Medulla oblongata (tissue), 1 donor: ENCODE measurements at regions not wholly inside any gene's neighbourhood (a gene's known extent, or its start where the extent isn't known, plus 50 kb on each side); places are given as distances from the start of the nearest gene placed in this dataset.

ENCODE experiments used
- DNase-seq: peaks from one replicate; pipeline ENCODE4 v3.0.0-alpha.2; 2015; ENCODE audit errors: extremely low spot score

DNA sequence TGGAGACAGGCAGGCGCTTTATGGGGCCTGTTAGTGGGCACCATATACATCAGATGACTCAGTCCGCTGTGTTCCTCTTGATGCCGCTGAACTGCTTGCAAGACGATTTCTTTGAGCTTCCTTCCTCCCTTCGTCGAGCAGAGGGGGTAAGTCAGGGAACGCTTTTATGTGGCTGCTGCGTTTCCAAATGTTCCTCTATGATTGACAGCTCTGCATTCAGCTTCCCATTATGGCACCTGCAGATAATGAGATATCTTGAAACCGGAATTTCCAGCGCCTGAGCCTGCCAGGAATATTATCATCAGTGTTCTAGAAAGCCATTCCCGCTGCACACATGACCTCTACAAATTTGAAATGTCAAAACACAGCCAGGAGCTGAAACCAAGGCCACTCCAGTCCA is 257.0 kb downstream of the TSHZ3 start:
- DNase-seq = peak; percentile 43

DNA sequence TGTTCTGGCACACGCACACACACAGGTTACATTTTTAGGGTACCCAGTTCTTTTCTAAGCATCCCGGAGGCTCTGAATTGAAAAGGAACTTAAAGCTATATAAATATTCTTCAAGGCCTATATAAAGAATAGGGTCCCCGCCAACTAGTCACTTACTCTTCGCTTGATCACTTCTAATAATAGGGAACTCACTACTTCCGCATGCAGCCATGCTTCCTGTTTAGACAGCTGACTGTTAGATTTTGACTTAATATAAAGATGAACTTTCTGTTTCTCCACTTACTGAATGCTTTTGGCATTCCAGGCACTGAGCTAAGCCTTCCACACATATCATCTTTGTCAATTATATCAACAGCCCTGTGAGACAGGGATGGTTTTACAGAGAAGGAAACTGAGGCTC is 259.6 kb downstream of the TSHZ3 start:
- peak; percentile 49 for DNase-seq

DNA sequence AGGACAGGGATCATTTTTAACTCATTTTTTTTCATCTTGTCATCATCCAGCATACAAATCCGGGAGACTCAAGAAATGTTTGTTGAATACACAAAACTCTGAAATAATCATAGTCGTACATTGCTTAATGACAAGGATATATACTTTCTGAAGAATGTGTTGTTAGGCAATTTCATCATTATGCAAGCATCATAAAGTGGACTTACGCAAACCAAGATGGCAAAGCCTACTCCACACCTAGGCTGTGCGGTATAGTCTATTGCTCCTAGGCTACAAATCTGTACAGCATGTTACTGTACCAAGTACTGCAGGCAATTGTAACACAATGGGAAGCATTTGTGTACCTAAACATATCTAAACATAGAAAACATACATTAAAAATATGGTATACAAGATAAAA is 264.1 kb downstream of the TSHZ3 start:
- no peak for DNase-seq

DNA sequence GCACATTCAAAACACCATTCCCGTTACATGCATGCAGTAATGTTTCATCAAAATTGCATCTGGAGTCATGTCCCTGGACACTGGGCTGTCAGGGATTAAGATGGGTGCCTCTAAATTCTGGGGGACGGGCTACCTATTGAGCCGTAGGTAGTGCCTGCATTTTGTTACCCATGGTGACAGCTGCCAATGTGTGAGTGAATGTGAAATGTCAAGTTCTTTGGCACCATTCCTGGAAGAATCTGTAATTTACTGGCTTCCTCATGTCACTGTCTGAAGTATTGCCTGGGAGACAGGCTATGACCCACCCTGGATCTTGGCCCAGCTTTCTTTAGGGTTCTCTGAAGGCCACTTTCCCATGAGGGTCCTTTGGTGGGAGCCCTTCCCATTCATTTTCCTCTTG is 266.1 kb downstream of the TSHZ3 start:
- DNase-seq = no peak

DNA sequence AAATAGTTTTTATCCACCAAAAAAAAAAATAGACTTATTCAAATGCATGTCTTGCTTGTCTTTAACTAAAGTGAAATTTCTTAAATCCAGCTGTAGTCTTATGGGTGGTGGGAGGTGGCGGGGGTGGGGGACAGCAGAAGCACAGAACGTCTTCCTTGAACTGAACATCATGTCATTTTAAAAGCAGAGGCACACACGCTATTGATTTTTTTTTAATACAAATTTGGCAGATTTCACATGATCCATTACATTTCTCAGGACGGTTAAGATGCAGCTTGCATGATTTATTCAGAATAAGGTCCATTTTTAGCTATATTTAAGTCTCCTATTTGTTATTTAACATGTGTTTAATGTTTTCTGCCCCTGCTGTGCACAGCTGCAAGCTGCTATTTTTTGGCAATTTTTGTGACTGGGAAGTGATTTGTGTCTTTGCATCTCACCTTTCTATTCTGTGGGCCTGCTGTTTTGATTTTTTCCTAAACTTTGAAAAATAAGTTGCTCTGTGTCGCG is 274.0 kb downstream of the TSHZ3 start:
- no peak for DNase-seq

DNA sequence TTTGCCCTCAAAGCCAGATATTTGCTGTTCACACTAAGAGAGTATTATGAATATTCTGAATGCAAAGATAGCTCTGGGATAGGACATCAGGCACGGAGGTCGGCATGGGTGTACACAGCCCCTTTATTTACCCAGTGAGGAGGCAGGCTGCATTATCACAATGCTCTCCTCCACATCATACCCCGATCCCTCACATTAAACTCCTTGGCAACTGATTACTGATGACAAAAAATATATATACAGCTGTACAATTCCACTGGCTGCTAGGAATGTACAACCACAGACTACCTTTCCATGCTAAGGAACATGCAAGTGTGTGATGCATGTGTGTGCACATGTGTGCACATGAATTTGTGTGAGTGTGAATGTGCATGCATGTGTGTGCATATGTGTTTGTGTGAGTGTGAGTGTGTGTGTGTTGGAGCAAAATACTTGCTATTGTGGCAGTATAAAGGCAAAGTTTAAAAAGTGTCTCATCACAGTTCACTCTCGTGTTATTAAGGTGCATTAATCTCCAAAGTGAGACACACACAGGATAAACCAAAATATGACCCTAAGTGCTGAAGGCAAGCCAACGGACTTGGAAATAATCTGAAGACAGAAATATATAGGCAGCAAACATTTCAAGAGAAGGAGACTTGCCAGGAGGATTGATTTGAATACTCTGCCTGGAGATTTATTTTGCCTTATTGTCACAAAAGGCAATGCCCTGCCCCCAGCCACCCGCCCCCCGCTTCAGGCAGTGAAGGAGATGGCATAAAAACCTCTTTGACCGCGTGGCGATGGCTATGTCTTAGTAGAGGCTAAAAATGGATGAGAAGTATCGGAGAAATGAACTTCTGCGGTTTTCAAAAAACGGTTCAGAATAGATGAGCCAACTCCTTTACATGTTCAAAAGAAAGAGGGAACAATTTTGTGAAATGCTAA is 274.8 kb downstream of the TSHZ3 start:
- DNase-seq = no peak

DNA sequence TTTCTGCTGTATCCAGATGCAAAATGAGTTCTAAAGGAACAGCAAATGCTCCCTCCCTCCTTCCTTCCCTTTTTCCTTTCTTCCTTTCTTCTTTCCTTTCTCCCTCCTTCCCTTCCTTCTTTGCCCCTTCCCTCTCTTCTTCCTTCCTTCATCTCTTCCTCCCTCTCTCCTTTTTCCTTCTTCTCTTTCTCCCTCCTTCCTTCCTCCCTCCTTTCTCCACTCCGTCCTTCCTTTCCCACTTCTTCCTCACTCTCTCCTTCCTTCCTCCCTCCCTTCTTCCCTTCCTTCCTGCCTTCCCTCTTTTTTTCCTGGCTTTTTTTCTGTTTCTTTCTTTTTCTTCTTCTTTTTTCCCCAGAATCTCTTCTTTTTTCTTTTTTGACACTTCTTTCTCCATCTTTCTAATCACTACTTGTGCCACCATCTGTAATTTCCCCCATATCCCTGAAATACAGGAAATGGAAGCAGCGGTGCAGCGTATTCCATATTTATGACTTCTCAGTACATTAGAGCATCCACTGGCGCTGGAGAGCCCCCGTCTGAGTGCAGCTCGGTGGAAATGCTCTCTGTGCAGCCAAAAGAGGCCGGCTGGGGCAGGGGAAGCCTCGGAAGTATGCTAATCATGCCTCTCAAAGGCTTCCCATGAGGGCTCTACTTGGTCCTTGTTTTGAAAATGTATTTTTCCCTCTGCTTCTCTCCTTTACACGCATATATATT is 275.6 kb downstream of the TSHZ3 start:
- DNase-seq = no peak

DNA sequence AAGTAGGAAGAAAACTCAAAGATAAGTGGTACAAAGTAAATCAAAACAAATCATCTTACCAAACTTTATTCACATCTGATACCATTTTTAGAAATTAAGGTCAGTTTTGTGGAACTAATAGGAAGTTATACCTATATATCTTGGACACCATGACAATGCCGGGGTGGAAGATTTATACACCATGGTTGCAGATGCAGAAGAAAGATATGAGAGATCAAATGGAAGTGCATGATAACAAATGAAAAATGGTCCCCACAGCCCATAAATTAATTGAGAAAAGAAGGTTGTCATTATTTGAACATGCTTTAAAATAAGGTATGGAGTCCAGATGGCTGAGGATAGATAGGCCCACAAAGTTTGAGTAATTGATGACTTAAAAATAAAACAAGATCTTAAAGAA is 276.8 kb downstream of the TSHZ3 start:
- no peak for DNase-seq

DNA sequence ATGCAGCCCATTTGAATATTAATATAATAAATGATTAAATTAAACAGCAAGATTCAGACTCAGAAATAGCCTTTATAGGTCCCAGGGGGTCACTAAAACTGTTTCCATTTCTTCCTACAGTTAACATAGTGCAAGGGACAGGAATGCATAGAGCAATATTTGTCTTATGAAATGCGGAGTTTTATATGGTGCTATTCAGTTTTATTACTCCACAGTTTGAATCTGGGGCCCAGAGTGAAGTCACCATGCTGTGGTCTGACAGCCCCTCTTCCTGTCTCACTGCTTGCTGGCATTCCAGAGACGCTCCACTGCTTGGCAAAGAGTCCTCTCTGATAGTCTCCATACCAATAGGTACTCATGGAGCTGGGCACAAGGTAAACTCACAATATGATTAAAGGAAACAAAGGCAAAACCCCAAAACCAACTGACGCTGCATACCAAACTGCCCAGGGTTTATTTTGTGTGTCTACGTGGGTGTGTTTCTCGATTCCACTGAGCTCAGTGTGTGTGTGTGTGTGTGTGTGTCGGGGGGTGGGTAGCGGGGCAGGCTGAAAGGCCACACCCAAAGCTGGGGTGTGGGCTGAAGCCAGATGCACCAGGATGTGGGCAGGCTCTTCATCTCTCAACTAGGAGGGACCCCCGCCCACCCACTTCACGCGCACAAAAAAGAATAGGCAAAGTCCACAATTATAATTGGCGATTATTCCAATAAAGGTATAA is 277.9 kb downstream of the TSHZ3 start:
- no peak for DNase-seq

DNA sequence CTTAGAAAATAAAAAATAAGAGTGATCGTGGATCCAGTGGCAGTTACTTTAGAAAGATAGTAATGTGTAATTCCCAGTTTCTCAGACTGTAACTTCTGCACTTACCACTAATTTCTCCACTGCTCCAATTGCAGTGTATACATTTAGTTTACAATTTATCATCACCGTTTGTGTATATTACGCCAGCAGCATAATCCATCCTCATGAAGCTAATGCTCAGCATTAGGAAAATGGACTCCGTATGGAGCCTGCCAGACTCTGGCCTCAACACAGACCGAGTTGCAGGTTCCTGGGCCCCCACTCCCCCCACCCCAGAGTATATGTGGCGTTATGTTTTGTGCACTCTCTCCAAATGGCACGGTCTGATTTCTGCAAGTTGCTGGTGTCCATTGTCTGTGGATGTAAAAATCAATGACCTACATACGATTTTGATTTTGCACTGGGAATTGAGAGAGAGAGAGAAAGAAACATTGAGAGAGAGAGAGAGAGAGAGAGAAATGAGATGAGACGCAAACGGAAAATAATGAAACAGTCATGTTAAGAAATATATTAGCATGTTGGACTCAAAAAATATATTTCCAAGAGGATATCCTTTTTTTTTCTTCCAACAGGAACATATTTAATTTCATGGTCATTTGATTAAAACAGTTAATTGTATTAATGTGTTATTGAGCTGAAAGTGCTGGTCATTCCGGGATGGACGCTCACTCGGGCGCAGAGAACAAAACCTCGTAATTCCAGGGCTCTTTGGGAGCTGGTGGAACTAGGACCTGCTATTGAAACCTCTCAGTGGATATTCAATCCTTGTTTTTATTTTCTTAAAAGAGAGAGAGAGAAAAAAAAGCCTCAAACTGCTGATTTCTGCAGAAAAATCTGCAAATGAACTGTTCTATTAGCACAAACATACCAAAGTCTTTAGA is 278.8 kb downstream of the TSHZ3 start:
- no peak for DNase-seq

DNA sequence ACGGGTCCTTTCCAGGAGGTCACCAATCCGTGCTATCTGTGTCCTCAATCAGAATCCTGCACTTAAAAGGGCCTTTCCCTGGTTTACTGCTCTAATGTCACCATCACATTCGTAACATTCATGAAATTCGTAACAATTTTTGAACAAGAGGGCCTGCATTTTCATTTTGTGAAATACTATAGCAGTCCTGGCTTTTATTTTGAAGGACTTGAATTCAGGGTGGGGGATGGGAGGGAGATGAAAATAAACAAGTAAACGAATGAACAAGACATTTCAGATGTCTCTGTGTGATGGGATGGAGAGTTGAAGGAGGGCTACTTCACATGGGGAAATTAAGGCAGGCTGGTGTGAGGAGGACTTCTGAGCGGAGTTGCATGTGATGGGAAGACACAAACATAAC is 281.0 kb downstream of the TSHZ3 start:
- no peak for DNase-seq

DNA sequence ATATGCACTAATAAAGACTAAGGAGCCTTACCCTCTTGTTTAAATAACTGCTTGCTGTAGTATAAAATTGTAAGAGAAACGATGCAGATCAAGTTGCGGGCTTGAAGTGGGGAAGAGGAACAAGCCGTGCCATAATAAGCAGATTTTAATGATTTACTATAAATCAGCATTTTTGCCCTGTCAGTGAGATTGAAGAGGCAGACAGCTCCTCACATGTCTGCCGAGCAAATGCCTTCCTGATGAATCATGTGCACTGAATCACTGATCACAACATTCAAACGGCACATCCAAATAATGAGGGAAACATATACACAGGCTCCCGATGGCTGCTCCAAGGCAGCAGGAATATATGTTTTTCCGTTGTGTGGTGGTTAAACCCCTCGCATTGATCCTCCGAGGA is 282.9 kb downstream of the TSHZ3 start:
- DNase-seq = no peak

DNA sequence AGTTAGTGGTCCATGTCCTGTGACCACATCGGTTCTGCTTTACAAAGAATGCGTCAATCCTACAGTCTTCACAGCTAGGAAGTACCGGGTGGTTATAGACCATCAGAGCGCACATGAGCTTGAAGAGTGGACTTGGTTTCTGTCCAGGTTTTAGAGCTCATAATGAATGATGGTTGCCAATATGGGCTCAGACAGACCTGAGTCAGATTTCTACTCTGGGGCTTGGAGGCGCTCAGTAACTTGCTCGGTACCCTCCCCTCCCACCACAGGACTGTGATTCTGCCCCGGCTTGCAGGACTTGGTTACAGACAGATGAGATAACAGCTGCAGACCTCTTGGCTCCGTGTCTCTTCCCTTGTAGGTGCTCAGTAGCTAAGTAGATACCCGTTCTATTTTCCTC is 284.7 kb downstream of the TSHZ3 start:
- DNase-seq = peak; percentile 3

DNA sequence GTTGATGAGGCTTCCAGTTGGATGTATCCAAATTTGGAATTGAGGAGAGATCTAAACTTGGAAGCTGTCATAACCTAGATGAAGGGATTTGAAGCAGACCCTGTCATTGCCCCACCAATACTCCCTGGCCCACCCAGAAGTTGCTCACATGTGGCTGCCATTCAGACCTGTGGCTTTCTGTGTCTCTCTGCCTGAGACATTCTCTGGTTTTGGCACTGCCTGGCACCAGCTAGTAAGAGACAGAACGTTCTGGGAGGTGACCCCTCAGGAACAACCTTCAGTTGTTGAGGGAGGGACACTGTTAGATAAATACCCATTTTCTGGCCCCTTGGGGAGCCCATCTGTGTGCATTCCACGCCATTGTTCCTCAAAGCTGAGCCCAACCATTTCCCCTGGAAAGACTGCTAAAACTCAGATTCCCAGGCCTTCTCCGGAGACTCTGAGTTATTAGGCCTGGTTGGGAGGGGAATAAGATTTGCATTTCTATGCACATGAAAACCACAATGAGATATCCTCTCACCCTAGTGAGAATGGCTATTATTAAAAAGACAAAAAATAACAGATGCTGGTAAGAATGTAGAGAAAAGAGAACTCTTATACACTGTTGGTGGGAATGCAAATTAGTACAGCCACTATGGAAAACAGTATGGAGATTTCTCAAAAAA is 290.4 kb downstream of the TSHZ3 start:
- DNase-seq = no peak

DNA sequence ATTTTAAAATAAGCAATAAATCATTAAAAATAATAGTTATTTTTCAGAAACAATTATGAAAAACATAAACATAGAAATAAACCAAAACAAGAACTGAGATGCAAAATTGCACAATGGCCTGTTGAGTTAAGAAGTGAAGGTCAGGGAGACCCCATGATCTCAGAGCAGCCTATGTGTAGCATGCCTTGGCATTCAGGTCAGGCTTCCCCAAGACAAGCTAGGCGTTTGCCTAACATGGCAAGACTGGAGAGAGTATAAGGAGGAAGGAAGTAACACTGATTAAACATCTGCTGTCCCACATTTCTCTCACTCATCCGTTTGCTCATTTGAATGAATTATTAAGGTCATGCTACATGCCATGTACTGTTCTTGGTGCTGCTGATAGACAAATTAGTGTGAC is 291.8 kb downstream of the TSHZ3 start:
- DNase-seq = no peak

DNA sequence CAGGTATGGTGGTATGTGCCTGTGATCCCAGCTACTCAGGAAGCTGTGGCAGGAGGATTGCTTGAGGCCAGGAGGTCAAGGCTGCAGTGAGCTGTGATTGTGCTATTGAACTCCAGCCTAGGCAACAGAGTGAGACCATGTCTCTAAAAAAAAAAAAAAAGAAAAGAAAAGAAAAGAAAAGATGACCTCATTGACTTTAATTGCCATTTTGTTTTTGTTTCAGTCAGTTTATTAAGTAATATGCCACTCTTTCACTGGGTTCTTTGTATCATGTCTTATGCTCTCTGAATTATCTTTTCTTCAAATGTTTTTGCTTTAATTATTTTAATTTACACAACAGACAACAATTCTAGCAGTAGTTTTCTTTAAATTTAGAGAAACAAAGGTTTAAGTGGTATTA is 293.8 kb downstream of the TSHZ3 start:
- no peak for DNase-seq

DNA sequence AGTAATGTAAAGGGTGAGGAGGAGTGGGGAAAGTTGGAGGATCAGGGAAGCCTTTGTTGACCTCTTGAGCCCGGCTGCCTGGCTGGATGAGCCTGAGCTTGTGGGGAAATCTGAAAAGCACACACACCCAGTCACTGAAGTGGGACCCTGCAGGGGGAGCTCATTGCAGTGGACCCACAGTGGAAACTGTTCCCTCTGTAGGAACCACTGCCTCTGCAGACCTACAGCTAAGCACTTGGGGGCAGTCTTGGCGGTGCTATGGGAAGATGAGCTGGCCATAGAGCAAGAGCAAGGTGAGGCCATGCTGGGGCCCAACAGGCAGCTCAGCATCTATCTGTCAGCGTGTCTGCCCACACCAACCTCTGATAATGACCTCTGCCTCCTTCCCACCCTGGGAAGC is 294.8 kb downstream of the TSHZ3 start:
- DNase-seq = peak; percentile 5

DNA sequence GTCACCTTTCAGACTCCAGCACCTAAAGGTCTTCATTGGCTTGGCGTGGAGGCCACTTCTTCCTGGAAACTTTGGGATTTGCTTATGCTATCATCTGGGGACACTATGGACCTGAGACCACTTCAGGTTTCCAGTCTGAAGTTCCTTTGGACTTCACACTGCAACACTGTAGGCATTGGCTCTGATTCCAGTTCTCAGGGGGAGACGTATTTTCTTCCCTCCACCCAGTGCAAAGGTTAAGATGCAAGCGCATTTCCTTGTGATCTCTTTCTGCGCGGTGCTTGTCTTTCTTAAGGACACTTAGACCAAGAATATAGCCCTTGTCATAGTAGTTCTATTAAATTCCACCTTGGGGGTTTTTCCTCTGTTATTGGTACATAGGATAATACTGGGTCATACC is 299.8 kb downstream of the TSHZ3 start:
- DNase-seq = no peak

DNA sequence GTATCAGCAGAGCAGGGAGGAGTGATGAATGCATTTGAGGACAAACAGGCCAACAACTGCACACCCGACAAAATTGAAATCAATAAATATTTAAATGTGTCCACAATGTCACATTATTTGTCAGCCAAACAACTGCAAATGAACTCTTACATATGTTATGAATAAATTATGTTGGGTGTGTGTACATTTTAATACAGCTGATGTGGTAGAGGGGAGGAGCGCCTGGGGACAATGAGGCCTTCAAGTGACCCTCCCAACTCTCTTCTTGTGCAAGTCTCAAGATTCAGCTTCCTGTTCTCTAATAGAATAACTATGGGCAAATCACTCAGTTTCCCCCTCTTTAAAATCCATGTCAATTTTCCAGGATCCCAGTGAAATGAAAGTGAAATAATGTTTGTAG is 303.2 kb downstream of the TSHZ3 start:
- no peak for DNase-seq

DNA sequence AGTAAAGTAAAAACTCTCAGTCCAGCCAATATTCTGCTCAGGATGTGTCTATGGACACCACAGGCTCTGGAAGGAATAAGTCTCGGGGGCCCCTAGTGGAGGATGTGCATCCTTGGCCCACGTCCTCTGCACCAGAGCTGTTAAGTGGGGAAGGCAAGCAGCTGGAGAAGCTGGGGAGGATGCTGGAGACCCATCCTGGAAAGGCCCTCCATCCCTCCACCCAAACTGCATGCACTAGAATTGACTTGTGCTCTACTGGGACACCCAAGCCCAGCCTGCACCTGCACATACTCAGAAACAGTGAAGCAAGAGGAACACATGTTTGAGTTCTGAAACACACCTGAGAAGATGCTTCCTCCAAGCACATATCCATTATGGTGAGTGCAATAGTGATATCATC is 307.8 kb downstream of the TSHZ3 start:
- no peak for DNase-seq

DNA sequence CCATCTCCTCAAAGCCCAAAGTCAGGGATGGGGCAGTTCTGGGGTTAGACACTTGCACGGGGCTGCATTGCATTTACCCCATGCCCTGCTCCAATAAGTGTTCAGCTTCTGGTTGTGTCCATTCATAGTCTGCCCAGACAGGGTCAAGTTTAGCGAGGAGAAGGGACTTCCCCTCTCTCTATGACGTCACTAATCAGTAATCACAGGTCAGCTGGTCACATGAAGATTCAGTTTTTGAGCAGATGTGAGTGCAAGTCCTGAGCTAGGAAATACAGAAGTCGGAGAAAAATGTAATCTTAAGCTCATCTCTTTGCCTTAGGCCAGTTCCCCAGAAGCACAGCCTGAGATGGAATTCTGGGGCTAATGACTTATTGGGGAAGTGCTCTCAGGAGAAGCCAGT is 310.1 kb downstream of the TSHZ3 start:
- no peak for DNase-seq
